ENCODE measurements at regions not wholly inside any gene's neighbourhood (a gene's known extent, or its start where the extent isn't known, plus 50 kb on each side); places are given as distances from the start of the nearest gene placed in this dataset.
"Not testable (repeated sequence)": the region's sequence is repeated elsewhere in the genome, so short reads cannot be mapped to it uniquely, and the experiment has no call there.

GRCh38 chr22:25489947-25490346, 74.5 kb upstream of the GRK3 start:
- no peak for DNase-seq (ENCODE audit: low read depth)

- no peak for DNase-seq (ENCODE audit: low read depth)
Measured at GRCh38 chr22:25490896-25491295, 73.6 kb upstream of the GRK3 start.

GRCh38 chr22:25492162-25492561, 72.3 kb upstream of the GRK3 start:
- DNase-seq (ENCODE audit: low read depth): no peak

GRCh38 chr22:25492841-25493734, 71.4 kb upstream of the GRK3 start:
- no peak for DNase-seq (ENCODE audit: low read depth)

GRCh38 chr22:25493794-25494193, 70.7 kb upstream of the GRK3 start:
- no peak for DNase-seq (ENCODE audit: low read depth)

- no peak for DNase-seq (ENCODE audit: low read depth)
Measured at GRCh38 chr22:25494774-25495173, 69.7 kb upstream of the GRK3 start.

GRCh38 chr22:25495285-25495684, 69.2 kb upstream of the GRK3 start:
- no peak for DNase-seq (ENCODE audit: low read depth)

GRCh38 chr22:25496396-25497064, 67.9 kb upstream of the GRK3 start:
- no peak for DNase-seq (ENCODE audit: low read depth)

GRCh38 chr22:25497181-25497641, 67.3 kb upstream of the GRK3 start:
- no peak for DNase-seq (ENCODE audit: low read depth)

- DNase-seq (ENCODE audit: low read depth): no peak
Measured at GRCh38 chr22:25497716-25498115, 66.8 kb upstream of the GRK3 start.

- DNase-seq (ENCODE audit: low read depth): not testable (repeated sequence)
Measured at GRCh38 chr22:25500671-25501070, 63.8 kb upstream of the GRK3 start.

GRCh38 chr22:25504017-25504416, 60.5 kb upstream of the GRK3 start:
- DNase-seq (ENCODE audit: low read depth): not testable (repeated sequence)

- DNase-seq (ENCODE audit: low read depth): no peak
Measured at GRCh38 chr22:25508161-25508560, 56.3 kb upstream of the GRK3 start.

GRCh38 chr22:25508761-25509321, 55.6 kb upstream of the GRK3 start:
- no peak for DNase-seq (ENCODE audit: low read depth)

- no peak for DNase-seq (ENCODE audit: low read depth)
Measured at GRCh38 chr22:25509374-25509791, 55.1 kb upstream of the GRK3 start.

- DNase-seq (ENCODE audit: low read depth): no peak
Measured at GRCh38 chr22:25510876-25511275, 53.6 kb upstream of the GRK3 start.

GRCh38 chr22:25511725-25512124, 52.8 kb upstream of the GRK3 start:
- DNase-seq (ENCODE audit: low read depth): no peak

- no peak for DNase-seq (ENCODE audit: low read depth)
Measured at GRCh38 chr22:25514436-25515180, 49.9 kb upstream of the GRK3 start.
